Gastrocnemius medialis (tissue), 4 donors: ENCODE measurements at regions not wholly inside any gene's neighbourhood (a gene's known extent, or its start where the extent isn't known, plus 50 kb on each side); places are given as distances from the start of the nearest gene placed in this dataset.

Experiments used
- ATAC-seq, 2 donors: fragments of 150-250 bp; one replicate each; pipeline ENCODE4 v1.9.1; 2016
- DNase-seq, 2 donors: peaks; one replicate each; pipeline ENCODE4 v3.0.0-alpha.2; 2019
- H3K27ac ChIP-seq, 4 donors: fragments of 200-600 bp; sonication (generic); 1 replicate in 1 of 4; 2 replicates in 3 of 4; pipeline ENCODE4 v1.5.1; 2016 to 2018; ENCODE audit warnings: mild to moderate bottlenecking in 2 of 4, moderate library complexity in 1 of 4
- H3K27me3 ChIP-seq, 3 donors: fragments of 200-600 bp; sonication (generic) in 2 of 3; 1 replicate in 1 of 3; 2 replicates in 2 of 3; pipeline versions ENCODE4 v1.5.1 to v1.6.0; 2016 to 2019; ENCODE audit warnings: mild to moderate bottlenecking in 1 of 3, moderate library complexity in 1 of 3
- H3K36me3 ChIP-seq, 2 donors: fragments of 200-600 bp; sonication (generic) in 1 of 2; one replicate each; pipeline ENCODE4 v1.5.1; 2017 to 2018
- H3K4me1 ChIP-seq, 2 donors: fragments of 200-600 bp; sonication (generic) in 1 of 2; one replicate each; pipeline ENCODE4 v1.5.1; 2016 to 2017; ENCODE audit warnings: mild to moderate bottlenecking in 2 of 2
- H3K4me3 ChIP-seq, 4 donors: fragments of 200-600 bp; sonication (generic) in 3 of 4; 1 replicate in 1 of 4; 2 replicates in 3 of 4; pipeline ENCODE4 v1.5.1; 2016 to 2019; ENCODE audit warnings: mild to moderate bottlenecking in 2 of 4
- H3K9me3 ChIP-seq, 3 donors: fragments of 200-600 bp; sonication (generic) in 2 of 3; 1 replicate in 1 of 3; 2 replicates in 2 of 3; pipeline ENCODE4 v1.5.1; 2016 to 2019
- POLR2A ChIP-seq, 2 donors: fragments of 450-650 bp; IDR thresholded peaks; one replicate each; pipeline ENCODE4 v1.6.1; 2017; ENCODE audit warnings: antibody characterized with exemption in 2 of 2, mild to moderate bottlenecking in 2 of 2, moderate library complexity in 2 of 2
- in situ Hi-C, 4 donors: fragments of 200-750 bp; cut with MboI; loops; one replicate each; pipeline versions ENCODE4 v1.15.0 to v1.8.0; 2017; ENCODE audit warnings: low sequenced_read_pairs in 4 of 4
- intact Hi-C: fragments of 100-400 bp; cut with DNase I; formaldehyde crosslinking; loops from one replicate; pipeline ENCODE4 v1.15.1; 2023; ENCODE audit warnings: low total_unique reads
- TF ChIP-seq, protein P1 (sequence below), 5 experiments: fragments of 450-650 bp in 3 of 5; fragments of 200-600 bp in 2 of 5; sonication (generic) in 2 of 5; IDR thresholded peaks in 4 of 5; conservative IDR thresholded peaks in 1 of 5; 1 replicate in 4 of 5; 2 replicates in 1 of 5; pipeline ENCODE4 v1.5.1; 2016 to 2019; ENCODE audit warnings: antibody characterized with exemption in 5 of 5, mild to moderate bottlenecking in 3 of 5, moderate library complexity in 3 of 5

DNA sequence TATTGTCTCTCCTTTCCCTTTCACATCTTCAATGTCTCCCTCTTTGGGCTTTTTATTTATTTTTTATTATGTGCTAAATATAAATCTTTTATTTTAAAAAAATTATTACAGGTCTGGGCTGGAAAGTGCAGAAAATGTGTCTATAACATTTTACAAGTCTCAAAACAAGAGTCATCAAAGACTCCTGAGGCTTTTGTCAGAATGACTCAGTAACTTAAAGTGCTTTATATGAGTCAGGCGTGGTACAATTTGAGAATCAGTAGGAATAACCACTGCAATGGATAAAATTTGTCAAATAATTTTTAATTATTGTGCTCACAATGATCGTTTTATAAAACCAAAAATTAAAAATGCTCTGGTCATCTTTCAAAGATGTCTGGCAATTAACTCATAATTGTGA, 193.9 kb downstream of the MMUT start:
- no peak overlapping the region for H3K27ac ChIP-seq
- DNase-seq (no peak), ATAC-seq (no peak)
- no peaks in the 10 kb centered on the region for H3K4me1 ChIP-seq
- H3K4me3 ChIP-seq = no peak overlapping the region
- no peaks in the 10 kb centered on the region for H3K9me3 ChIP-seq
- no peaks in the 10 kb centered on the region for H3K36me3 ChIP-seq
- intact Hi-C loops (no loop called here), in situ Hi-C loops (no loop called here)
- H3K27me3 ChIP-seq = no peaks in the 10 kb centered on the region
- TF ChIP-seq, protein P1, sequence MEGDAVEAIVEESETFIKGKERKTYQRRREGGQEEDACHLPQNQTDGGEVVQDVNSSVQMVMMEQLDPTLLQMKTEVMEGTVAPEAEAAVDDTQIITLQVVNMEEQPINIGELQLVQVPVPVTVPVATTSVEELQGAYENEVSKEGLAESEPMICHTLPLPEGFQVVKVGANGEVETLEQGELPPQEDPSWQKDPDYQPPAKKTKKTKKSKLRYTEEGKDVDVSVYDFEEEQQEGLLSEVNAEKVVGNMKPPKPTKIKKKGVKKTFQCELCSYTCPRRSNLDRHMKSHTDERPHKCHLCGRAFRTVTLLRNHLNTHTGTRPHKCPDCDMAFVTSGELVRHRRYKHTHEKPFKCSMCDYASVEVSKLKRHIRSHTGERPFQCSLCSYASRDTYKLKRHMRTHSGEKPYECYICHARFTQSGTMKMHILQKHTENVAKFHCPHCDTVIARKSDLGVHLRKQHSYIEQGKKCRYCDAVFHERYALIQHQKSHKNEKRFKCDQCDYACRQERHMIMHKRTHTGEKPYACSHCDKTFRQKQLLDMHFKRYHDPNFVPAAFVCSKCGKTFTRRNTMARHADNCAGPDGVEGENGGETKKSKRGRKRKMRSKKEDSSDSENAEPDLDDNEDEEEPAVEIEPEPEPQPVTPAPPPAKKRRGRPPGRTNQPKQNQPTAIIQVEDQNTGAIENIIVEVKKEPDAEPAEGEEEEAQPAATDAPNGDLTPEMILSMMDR (IDR thresholded peaks at IDR 0.05 in 4 of 5, conservative IDR thresholded peaks at IDR 0.05 in 1 of 5) = no peak
- no peak for TF ChIP-seq POLR2A (IDR thresholded peaks at IDR 0.05)

DNA sequence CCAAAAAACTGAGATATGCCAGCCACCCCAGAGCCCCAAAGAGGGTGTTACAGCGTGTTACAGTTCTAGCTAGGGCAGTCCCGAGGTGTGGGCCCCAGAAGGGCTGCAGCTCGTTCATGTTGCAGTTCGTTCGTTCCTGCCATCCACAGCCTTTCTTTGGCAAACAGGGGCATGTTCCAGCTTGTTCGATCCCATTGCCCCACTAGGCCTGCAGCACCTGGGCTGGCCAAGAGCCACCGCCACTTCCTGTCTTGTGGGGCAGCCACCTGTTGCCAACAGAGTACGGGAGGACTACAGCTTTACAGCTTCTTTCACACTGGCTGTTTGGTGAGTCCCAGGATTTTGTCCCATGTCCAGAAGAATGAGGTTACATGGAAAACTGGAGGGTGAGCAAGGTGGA, 198.1 kb downstream of the MMUT start:
- H3K9me3 ChIP-seq = no peaks in the 10 kb centered on the region
- ATAC-seq (no peak), DNase-seq (no peak)
- no peaks in the 10 kb centered on the region for H3K4me1 ChIP-seq
- TF ChIP-seq POLR2A (IDR thresholded peaks at IDR 0.05) = no peak
- TF ChIP-seq, protein P1 (IDR thresholded peaks at IDR 0.05 in 4 of 5, conservative IDR thresholded peaks at IDR 0.05 in 1 of 5) = no peak
- in situ Hi-C loops (no loop called here), intact Hi-C loops (no loop called here)
- H3K27me3 ChIP-seq = no peaks in the 10 kb centered on the region
- no peak overlapping the region for H3K4me3 ChIP-seq
- no peaks in the 10 kb centered on the region for H3K36me3 ChIP-seq
- H3K27ac ChIP-seq = no peak overlapping the region

DNA sequence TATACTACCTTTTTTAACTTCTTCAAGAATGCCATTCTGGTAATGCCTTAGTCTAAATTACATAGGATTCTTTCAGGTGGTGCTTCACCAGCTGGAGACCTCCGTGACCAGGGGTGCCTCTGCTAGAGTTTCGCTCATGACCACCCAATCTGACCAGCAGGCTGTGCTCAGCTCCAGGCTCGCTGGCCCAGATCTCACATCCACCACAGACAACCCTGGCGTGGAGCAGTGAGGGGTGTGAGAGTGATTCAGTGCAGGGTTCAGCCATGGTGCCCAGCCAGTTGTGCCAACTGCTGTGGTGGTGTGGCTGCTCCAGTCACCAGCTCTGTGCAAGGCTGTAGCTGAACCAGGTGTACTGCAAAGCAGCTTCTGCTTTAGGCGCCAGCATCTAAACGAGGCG, 198.6 kb downstream of the MMUT start:
- Histone ChIP-seq H3K27ac (no peak overlapping the region), H3K36me3 (no peaks in the 10 kb centered on the region), H3K9me3 (no peaks in the 10 kb centered on the region), H3K4me3 (no peak overlapping the region), H3K27me3 (no peaks in the 10 kb centered on the region), H3K4me1 (no peaks in the 10 kb centered on the region)
- ATAC-seq (no peak), DNase-seq (no peak)
- TF ChIP-seq, protein P1 (IDR thresholded peaks at IDR 0.05 in 4 of 5, conservative IDR thresholded peaks at IDR 0.05 in 1 of 5) = no peak
- no peak for TF ChIP-seq POLR2A (IDR thresholded peaks at IDR 0.05)
- intact Hi-C loops (no loop called here), in situ Hi-C loops (no loop called here)

DNA sequence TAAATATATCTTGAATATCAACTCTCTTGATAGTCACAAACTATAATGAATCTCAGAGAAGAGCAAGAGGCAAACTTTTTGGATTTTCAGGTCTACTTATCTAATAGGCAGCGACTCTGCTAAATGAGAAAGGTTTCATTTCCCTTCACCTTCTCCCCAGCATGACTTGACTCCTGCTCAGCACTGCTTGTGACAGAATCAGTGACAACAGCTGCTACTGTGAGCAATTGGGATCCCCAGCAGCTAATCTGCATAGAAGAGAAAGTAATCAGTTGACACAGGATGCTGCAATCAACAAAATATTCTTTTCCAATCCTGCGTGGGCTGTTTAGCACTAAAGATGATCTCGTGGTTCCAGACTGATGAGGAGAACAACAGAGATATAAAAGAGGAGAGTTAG, 205.5 kb downstream of the MMUT start:
- Histone ChIP-seq H3K4me1 (no peaks in the 10 kb centered on the region), H3K4me3 (no peak overlapping the region), H3K27ac (no peak overlapping the region), H3K27me3 (no peaks in the 10 kb centered on the region), H3K9me3 (no peaks in the 10 kb centered on the region), H3K36me3 (no peaks in the 10 kb centered on the region)
- intact Hi-C loops (no loop called here), in situ Hi-C loops (no loop called here)
- DNase-seq (no peak), ATAC-seq (no peak)
- TF ChIP-seq POLR2A (IDR thresholded peaks at IDR 0.05) = no peak
- TF ChIP-seq, protein P1 (IDR thresholded peaks at IDR 0.05 in 4 of 5, conservative IDR thresholded peaks at IDR 0.05 in 1 of 5) = no peak

DNA sequence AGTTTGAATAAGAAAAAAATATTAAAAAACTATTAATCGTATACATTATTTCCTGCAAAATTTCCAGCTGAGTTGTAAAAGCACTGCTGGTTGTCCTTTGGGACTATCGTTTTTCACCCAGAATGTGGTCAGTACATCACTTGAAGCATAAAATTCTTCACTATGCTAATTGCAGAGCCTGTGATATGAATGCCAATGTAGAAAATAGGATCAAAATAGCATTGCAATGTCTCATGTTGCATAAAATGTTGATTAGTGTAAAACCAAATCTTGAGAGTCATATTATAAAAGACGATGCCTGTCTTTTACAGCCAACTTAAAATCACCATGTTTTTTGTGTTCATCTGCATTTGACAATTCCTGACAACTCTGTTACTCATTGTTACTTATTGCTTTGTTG, 207.7 kb downstream of the MMUT start:
- DNase-seq (no peak), ATAC-seq (no peak)
- TF ChIP-seq, protein P1 (IDR thresholded peaks at IDR 0.05 in 4 of 5, conservative IDR thresholded peaks at IDR 0.05 in 1 of 5) = no peak
- TF ChIP-seq POLR2A (IDR thresholded peaks at IDR 0.05) = no peak
- Histone ChIP-seq H3K4me1 (no peaks in the 10 kb centered on the region), H3K4me3 (no peak overlapping the region), H3K27ac (no peak overlapping the region), H3K36me3 (no peaks in the 10 kb centered on the region), H3K9me3 (no peaks in the 10 kb centered on the region), H3K27me3 (no peaks in the 10 kb centered on the region)
- intact Hi-C loops = no loop called here
- in situ Hi-C loops = no loop called here
